ENCODE measurements at regions not wholly inside any gene's neighbourhood (a gene's known extent, or its start where the extent isn't known, plus 50 kb on each side); places are given as distances from the start of the nearest gene placed in this dataset.

GRCh38 chr4:3863841-3864741 is 97.9 kb downstream of the ADRA2C start (continued):
- TF ChIP-seq RARB (CRISPR knock-in tag; IDR thresholded peaks at IDR 0.05) (no peak), TSHZ2 (CRISPR knock-in tag; IDR thresholded peaks at IDR 0.05) (no peak), PATZ1 (CRISPR knock-in tag; IDR thresholded peaks at IDR 0.05; ENCODE audit: borderline replicate concordance) (no peak)

- no peak for ATAC-seq
- no peak for TF ChIP-seq POU6F1 (CRISPR knock-in tag; IDR thresholded peaks at IDR 0.05; ENCODE audit: borderline replicate concordance, low read depth)
- TF ChIP-seq ZC3H10 (CRISPR knock-in tag; IDR thresholded peaks at IDR 0.05): no peak
- TF ChIP-seq GLIS3 (CRISPR knock-in tag; IDR thresholded peaks at IDR 0.05): no peak
- no peak for TF ChIP-seq OSR1 (CRISPR knock-in tag; IDR thresholded peaks at IDR 0.05)
- TF ChIP-seq CSRNP3 (CRISPR knock-in tag; IDR thresholded peaks at IDR 0.05): no peak
- no peak for TF ChIP-seq ESRRG (CRISPR knock-in tag; IDR thresholded peaks at IDR 0.05)
Observed at GRCh38 chr4:3864742-3865721, 98.8 kb downstream of the ADRA2C start.

- TF ChIP-seq TSHZ2 (CRISPR knock-in tag; IDR thresholded peaks at IDR 0.05): no peak
- no peak for TF ChIP-seq OSR1 (CRISPR knock-in tag; IDR thresholded peaks at IDR 0.05)
- TF ChIP-seq ZFP30 (CRISPR knock-in tag; IDR thresholded peaks at IDR 0.05): no peak
- no peak for ATAC-seq
Observed at GRCh38 chr4:3865986-3866812, 100.0 kb downstream of the ADRA2C start.

GRCh38 chr4:3866813-3867129 is 100.6 kb downstream of the ADRA2C start:
- TF ChIP-seq OSR1 (CRISPR knock-in tag; IDR thresholded peaks at IDR 0.05): no peak
- no peak for TF ChIP-seq PATZ1 (CRISPR knock-in tag; IDR thresholded peaks at IDR 0.05; ENCODE audit: borderline replicate concordance)
- TF ChIP-seq CSDC2 (CRISPR knock-in tag; IDR thresholded peaks at IDR 0.05): no peak
- no peak for TF ChIP-seq ZNF8 (CRISPR knock-in tag; IDR thresholded peaks at IDR 0.05)
- no peak for TF ChIP-seq ZNF70 (CRISPR knock-in tag; IDR thresholded peaks at IDR 0.05)
- no peak for TF ChIP-seq ZFP3 (CRISPR knock-in tag; IDR thresholded peaks at IDR 0.05)
- TF ChIP-seq ARNTL (CRISPR knock-in tag; IDR thresholded peaks at IDR 0.05; ENCODE audit: borderline replicate concordance, low read depth): no peak
- TF ChIP-seq ISL1 (CRISPR knock-in tag; IDR thresholded peaks at IDR 0.05): no peak
- no peak for TF ChIP-seq ZC3H10 (CRISPR knock-in tag; IDR thresholded peaks at IDR 0.05)
- no peak for TF ChIP-seq ZNF565 (CRISPR knock-in tag; conservative IDR thresholded peaks at IDR 0.05; ENCODE audit: low read depth)
- ATAC-seq: no peak
